GM23338 (cell line): ENCODE measurements at regions not wholly inside any gene's neighbourhood (a gene's known extent, or its start where the extent isn't known, plus 50 kb on each side); places are given as distances from the start of the nearest gene placed in this dataset.

Source experiments
- ATAC-seq: fragments of 200-7000 bp; cut with Tn5 transposase; 3 replicates; pipeline ENCODE4 v1.9.1; 2020
- DNase-seq: peaks from one replicate; pipeline ENCODE4 v3.0.0-alpha.2; 2015; ENCODE audit warnings: low spot score
- H2AFZ ChIP-seq: fragments of 200-600 bp; sonication (generic); 2 replicates; pipeline ENCODE4 v1.8.0; 2016; ENCODE audit warnings: antibody characterized with exemption, mild to moderate bottlenecking, moderate library complexity
- H3F3A ChIP-seq: fragments of 200-600 bp; sonication (generic); replicated peaks from 2 replicates; pipeline ENCODE4 v1.8.0; 2017; ENCODE audit warnings: antibody characterized with exemption, mixed run types, low read depth
- H3K27ac ChIP-seq: fragments of 200-600 bp; sonication (generic); 2 replicates; pipeline ENCODE4 v1.6.1; 2016; ENCODE audit warnings: low read depth
- H3K27me3 ChIP-seq: fragments of 200-600 bp; sonication (generic); 2 replicates; pipeline ENCODE4 v1.8.0; 2016; ENCODE audit warnings: mild to moderate bottlenecking, mixed run types, moderate library complexity; ENCODE audit not compliant: insufficient read depth
- H3K36me3 ChIP-seq: fragments of 200-600 bp; sonication (generic); 2 replicates; pipeline ENCODE4 v1.8.0; 2016; ENCODE audit warnings: mild to moderate bottlenecking; ENCODE audit not compliant: insufficient read depth
- H3K4me1 ChIP-seq: fragments of 200-600 bp; sonication (generic); 2 replicates; pipeline ENCODE4 v1.8.0; 2016; ENCODE audit warnings: mild to moderate bottlenecking, moderate library complexity; ENCODE audit not compliant: insufficient read depth
- H3K4me2 ChIP-seq: fragments of 200-600 bp; sonication (generic); 2 replicates; pipeline ENCODE4 v1.7.1; 2017; ENCODE audit warnings: mixed run types
- H3K4me3 ChIP-seq: fragments of 200-600 bp; sonication (generic); 2 replicates; pipeline ENCODE4 v1.6.1; 2016; ENCODE audit warnings: mixed run types
- H3K79me2 ChIP-seq: fragments of 200-600 bp; sonication (generic); replicated peaks from 2 replicates; pipeline ENCODE4 v1.8.0; 2017; ENCODE audit warnings: mild to moderate bottlenecking; ENCODE audit not compliant: insufficient read depth
- H3K9me2 ChIP-seq: fragments of 200-600 bp; sonication (generic); 2 replicates; pipeline ENCODE4 v1.8.0; 2017; ENCODE audit not compliant: insufficient read depth
- H4K20me1 ChIP-seq: fragments of 200-600 bp; sonication (generic); replicated peaks from 2 replicates; pipeline ENCODE4 v1.8.0; 2017; ENCODE audit warnings: mild to moderate bottlenecking; ENCODE audit not compliant: insufficient read depth
- H3K27ac Mint-ChIP-seq: 2 replicates; pipeline ENCODE4 v1.8.0; 2020; ENCODE audit warnings: inconsistent platforms, mild to moderate bottlenecking, moderate library complexity, mixed read lengths
- H3K27me3 Mint-ChIP-seq: 3 replicates; pipeline ENCODE4 v1.8.0; 2022; ENCODE audit warnings: low read depth, mild to moderate bottlenecking, moderate library complexity, mixed read lengths, inconsistent platforms; ENCODE audit not compliant: insufficient read depth, poor library complexity
- H3K36me3 Mint-ChIP-seq: 3 replicates; pipeline ENCODE4 v1.8.0; 2021; ENCODE audit warnings: low read depth, mild to moderate bottlenecking, inconsistent platforms, moderate library complexity, mixed read lengths
- H3K4me1 Mint-ChIP-seq: 3 replicates; pipeline ENCODE4 v1.8.0; 2020; ENCODE audit warnings: mild to moderate bottlenecking, inconsistent platforms, mixed read lengths
- H3K4me3 Mint-ChIP-seq: 3 replicates; pipeline ENCODE4 v1.8.0; 2021; ENCODE audit warnings: moderate library complexity, mild to moderate bottlenecking, inconsistent platforms, mixed read lengths
- H3K9me3 Mint-ChIP-seq: 3 replicates; pipeline ENCODE4 v1.8.0; 2020; ENCODE audit warnings: moderate library complexity, mild to moderate bottlenecking, inconsistent platforms, mixed read lengths
- CREB1 ChIP-seq: fragments of 250-450 bp; sonication (Bioruptor Pico); IDR thresholded peaks from 2 replicates; pipeline ENCODE4 v1.5.0; 2020; ENCODE audit warnings: low read depth, mild to moderate bottlenecking, moderate library complexity
- CTCF ChIP-seq, 2 experiments: fragments of 200-600 bp in 1 of 2; sonication (generic) in 1 of 2; conservative IDR thresholded peaks; 2 replicates each; pipeline versions ENCODE4 v1.5.1 to v1.6.1; 2016 to 2017; ENCODE audit warnings: antibody characterized with exemption in 2 of 2, low read depth in 2 of 2, mild to moderate bottlenecking in 2 of 2, moderate library complexity in 1 of 2
- ETS1 ChIP-seq: IDR thresholded peaks from 2 replicates; pipeline ENCODE4 v1.6.1; 2016; ENCODE audit warnings: antibody characterized with exemption
- EZH2phosphoT487 ChIP-seq: fragments of 200-600 bp; sonication (generic); IDR thresholded peaks from one replicate; pipeline ENCODE4 v1.8.1; 2018; ENCODE audit warnings: antibody characterized with exemption; ENCODE audit not compliant: unreplicated experiment
- JUNB ChIP-seq: IDR thresholded peaks from one replicate; pipeline ENCODE4 v1.6.1; 2016; ENCODE audit warnings: antibody characterized with exemption; ENCODE audit not compliant: unreplicated experiment
- POLR2AphosphoS5 ChIP-seq: IDR thresholded peaks from 2 replicates; pipeline ENCODE4 v1.6.1; 2016; ENCODE audit warnings: antibody characterized with exemption, low read depth
- REST ChIP-seq: IDR thresholded peaks from one replicate; pipeline ENCODE4 v1.6.1; 2018; ENCODE audit warnings: antibody characterized with exemption; ENCODE audit not compliant: unreplicated experiment
- STAT1 ChIP-seq: IDR thresholded peaks from one replicate; pipeline ENCODE4 v1.6.1; 2016; ENCODE audit warnings: antibody characterized with exemption; ENCODE audit not compliant: unreplicated experiment
- ZNF331 ChIP-seq: fragments of 250-450 bp; sonication (Bioruptor Pico); IDR thresholded peaks from 2 replicates; pipeline ENCODE4 v1.5.0; 2020; ENCODE audit warnings: low read depth, mild to moderate bottlenecking, moderate library complexity
- ZNF462 ChIP-seq: fragments of 250-450 bp; sonication (Bioruptor Pico); IDR thresholded peaks from 2 replicates; pipeline ENCODE4 v1.5.0; 2020; ENCODE audit warnings: mild to moderate bottlenecking, moderate library complexity

GRCh38 chrX:80266979-80267378, 153.3 kb upstream of the TENT5D start (continued):
- TF ChIP-seq EZH2phosphoT487 (no peak), JUNB (no peak), STAT1 (no peak), REST (no peak), ZNF331 (no peak), POLR2AphosphoS5 (no peak)

- no peaks in the 10 kb centered on the region for H3K9me3 Mint-ChIP-seq
- Histone ChIP-seq H2AFZ (no peak overlapping the region), H3K79me2 (no peaks in the 10 kb centered on the region), H3K4me2 (no peak overlapping the region), H3K4me3 (no peak overlapping the region), H3K27ac (no peak overlapping the region), H3F3A (no peaks in the 10 kb centered on the region), H3K27me3 (no peaks in the 10 kb centered on the region), H4K20me1 (no peaks in the 10 kb centered on the region), H3K4me1 (no peaks in the 10 kb centered on the region), H3K9me2 (no peaks in the 10 kb centered on the region), H3K36me3 (no peaks in the 10 kb centered on the region)
- H3K27me3 Mint-ChIP-seq: no peaks in the 10 kb centered on the region
- H3K4me1 Mint-ChIP-seq: no peaks in the 10 kb centered on the region
- ATAC-seq: no peak
- DNase-seq: no peak
- H3K4me3 Mint-ChIP-seq: no peak overlapping the region
- TF ChIP-seq ETS1 (no peak), ZNF462 (CRISPR knock-in tag) (no peak), CREB1 (no peak), POLR2AphosphoS5 (no peak), CTCF (conservative IDR thresholded peaks at IDR 0.05; ENCODE audit: low read depth in 2 of 2) (no peak)
- no peak overlapping the region for H3K27ac Mint-ChIP-seq
- H3K36me3 Mint-ChIP-seq: no peaks in the 10 kb centered on the region
Measured at GRCh38 chrX:80267790-80268189, 152.5 kb upstream of the TENT5D start.
